KMS-11 (cell line): ENCODE measurements at regions not wholly inside any gene's neighbourhood (a gene's known extent, or its start where the extent isn't known, plus 50 kb on each side); places are given as distances from the start of the nearest gene placed in this dataset.

Source experiments
- H2AFZ ChIP-seq: fragments of 200-600 bp; sonication (generic); 2 replicates; pipeline ENCODE4 v1.6.1; 2016; ENCODE audit warnings: antibody characterized with exemption, mixed run types, low read depth
- H3K27ac ChIP-seq: fragments of 200-600 bp; sonication (generic); 2 replicates; pipeline ENCODE4 v1.6.1; 2016; ENCODE audit warnings: mild to moderate bottlenecking, mixed run types
- H3K27me3 ChIP-seq: fragments of 200-600 bp; sonication (generic); 2 replicates; pipeline ENCODE4 v1.6.1; 2017; ENCODE audit warnings: mild to moderate bottlenecking, low read depth, mixed run types, moderate library complexity; ENCODE audit not compliant: insufficient read depth
- H3K36me3 ChIP-seq: fragments of 200-600 bp; sonication (generic); 2 replicates; pipeline ENCODE4 v1.6.1; 2017; ENCODE audit warnings: mild to moderate bottlenecking, mixed run types; ENCODE audit not compliant: insufficient read depth
- H3K4me1 ChIP-seq: fragments of 200-600 bp; sonication (generic); 2 replicates; pipeline ENCODE4 v1.6.1; 2016; ENCODE audit warnings: mild to moderate bottlenecking, low read depth, mixed run types; ENCODE audit not compliant: poor library complexity, severe bottlenecking
- H3K4me2 ChIP-seq: fragments of 200-600 bp; sonication (generic); 2 replicates; pipeline ENCODE4 v1.7.0; 2016; ENCODE audit warnings: mild to moderate bottlenecking, mixed run types
- H3K4me3 ChIP-seq: fragments of 200-600 bp; sonication (generic); IDR thresholded peaks from 2 replicates; pipeline ENCODE4 v1.6.1; 2017; ENCODE audit warnings: low read depth, low read length, mixed read lengths; ENCODE audit not compliant: insufficient read depth
- H3K79me2 ChIP-seq: fragments of 200-600 bp; sonication (generic); 2 replicates; pipeline ENCODE4 v1.6.1; 2016; ENCODE audit warnings: low read depth, mixed run types; ENCODE audit not compliant: insufficient read depth
- H3K9ac ChIP-seq: fragments of 200-600 bp; sonication (generic); 2 replicates; pipeline ENCODE4 v1.6.1; 2016; ENCODE audit warnings: mild to moderate bottlenecking, mixed run types
- H4K20me1 ChIP-seq: fragments of 200-600 bp; sonication (generic); 2 replicates; pipeline ENCODE4 v1.6.1; 2016; ENCODE audit warnings: mild to moderate bottlenecking, mixed run types; ENCODE audit not compliant: insufficient read depth
- TF ChIP-seq, protein P1 (sequence below): fragments of 200-600 bp; sonication (generic); conservative IDR thresholded peaks from 2 replicates; pipeline ENCODE4 v1.6.1; 2017; ENCODE audit warnings: low read depth, mild to moderate bottlenecking, antibody characterized with exemption, low read length, moderate library complexity, mixed read lengths

GRCh38 chr6:21856844-21857243 lies 263.3 kb downstream of the SOX4 start:
- no peaks in the 10 kb centered on the region for H4K20me1 ChIP-seq
- H3K79me2 ChIP-seq: no peaks in the 10 kb centered on the region
- no peaks in the 10 kb centered on the region for H3K4me1 ChIP-seq
- H2AFZ ChIP-seq: no peak overlapping the region
- TF ChIP-seq, protein P1, sequence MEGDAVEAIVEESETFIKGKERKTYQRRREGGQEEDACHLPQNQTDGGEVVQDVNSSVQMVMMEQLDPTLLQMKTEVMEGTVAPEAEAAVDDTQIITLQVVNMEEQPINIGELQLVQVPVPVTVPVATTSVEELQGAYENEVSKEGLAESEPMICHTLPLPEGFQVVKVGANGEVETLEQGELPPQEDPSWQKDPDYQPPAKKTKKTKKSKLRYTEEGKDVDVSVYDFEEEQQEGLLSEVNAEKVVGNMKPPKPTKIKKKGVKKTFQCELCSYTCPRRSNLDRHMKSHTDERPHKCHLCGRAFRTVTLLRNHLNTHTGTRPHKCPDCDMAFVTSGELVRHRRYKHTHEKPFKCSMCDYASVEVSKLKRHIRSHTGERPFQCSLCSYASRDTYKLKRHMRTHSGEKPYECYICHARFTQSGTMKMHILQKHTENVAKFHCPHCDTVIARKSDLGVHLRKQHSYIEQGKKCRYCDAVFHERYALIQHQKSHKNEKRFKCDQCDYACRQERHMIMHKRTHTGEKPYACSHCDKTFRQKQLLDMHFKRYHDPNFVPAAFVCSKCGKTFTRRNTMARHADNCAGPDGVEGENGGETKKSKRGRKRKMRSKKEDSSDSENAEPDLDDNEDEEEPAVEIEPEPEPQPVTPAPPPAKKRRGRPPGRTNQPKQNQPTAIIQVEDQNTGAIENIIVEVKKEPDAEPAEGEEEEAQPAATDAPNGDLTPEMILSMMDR: no peak
- no peak overlapping the region for H3K9ac ChIP-seq
- no peak overlapping the region for H3K4me2 ChIP-seq
- H3K36me3 ChIP-seq: no peaks in the 10 kb centered on the region
- no peak overlapping the region for H3K27ac ChIP-seq
- H3K27me3 ChIP-seq: no peaks in the 10 kb centered on the region
- H3K4me3 ChIP-seq: no peak overlapping the region

GRCh38 chr6:21858076-21858475 lies 264.5 kb downstream of the SOX4 start:
- no peaks in the 10 kb centered on the region for H3K27me3 ChIP-seq
- H4K20me1 ChIP-seq: no peaks in the 10 kb centered on the region
- no peak overlapping the region for H3K4me3 ChIP-seq
- no peak overlapping the region for H3K9ac ChIP-seq
- TF ChIP-seq, protein P1: no peak
- no peaks in the 10 kb centered on the region for H3K36me3 ChIP-seq
- no peak overlapping the region for H3K27ac ChIP-seq
- no peaks in the 10 kb centered on the region for H3K4me1 ChIP-seq
- H2AFZ ChIP-seq: no peak overlapping the region
- no peaks in the 10 kb centered on the region for H3K79me2 ChIP-seq
- H3K4me2 ChIP-seq: no peak overlapping the region

GRCh38 chr6:21859193-21859735 lies 265.7 kb downstream of the SOX4 start:
- Histone ChIP-seq H3K4me1 (no peaks in the 10 kb centered on the region), H3K27ac (no peak overlapping the region), H3K4me3 (no peak overlapping the region), H3K4me2 (no peak overlapping the region), H2AFZ (no peak overlapping the region), H3K36me3 (no peaks in the 10 kb centered on the region), H3K79me2 (no peaks in the 10 kb centered on the region), H4K20me1 (no peaks in the 10 kb centered on the region), H3K9ac (no peak overlapping the region), H3K27me3 (no peaks in the 10 kb centered on the region)
- TF ChIP-seq, protein P1: no peak

DNA sequence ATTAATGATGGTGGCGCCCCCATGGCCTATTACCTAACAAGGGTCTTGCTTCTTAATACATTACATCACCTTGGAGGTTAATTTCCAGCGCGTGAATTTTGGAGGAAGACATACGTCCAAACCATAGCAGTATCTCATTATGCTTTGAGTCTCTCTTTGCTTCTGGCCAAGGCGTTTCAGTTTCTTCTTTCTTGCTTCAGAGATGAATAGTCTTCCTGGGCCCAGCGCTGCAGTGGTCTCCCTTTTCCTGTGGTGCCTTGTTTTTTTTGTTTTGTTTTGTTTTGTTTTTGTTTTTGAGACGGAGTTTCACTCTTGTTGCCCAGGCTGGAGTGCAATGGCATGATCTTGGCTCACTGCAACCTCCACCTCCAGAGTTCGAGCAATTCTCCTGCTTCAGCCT lies 268.4 kb downstream of the SOX4 start:
- Histone ChIP-seq H2AFZ (no peak overlapping the region), H3K27me3 (no peaks in the 10 kb centered on the region), H3K9ac (no peak overlapping the region), H3K36me3 (no peaks in the 10 kb centered on the region), H3K4me2 (no peak overlapping the region), H3K4me1 (no peaks in the 10 kb centered on the region), H3K4me3 (no peak overlapping the region), H3K27ac (no peak overlapping the region), H4K20me1 (no peaks in the 10 kb centered on the region), H3K79me2 (no peaks in the 10 kb centered on the region)
- TF ChIP-seq, protein P1: no peak

GRCh38 chr6:21864206-21864605 lies 270.7 kb downstream of the SOX4 start:
- Histone ChIP-seq H3K4me1 (no peaks in the 10 kb centered on the region), H3K27me3 (no peaks in the 10 kb centered on the region)

More at GRCh38 chr6:21864206-21864605, 270.7 kb downstream of the SOX4 start:
- TF ChIP-seq, protein P1: no peak
- H2AFZ ChIP-seq: no peak overlapping the region
- H4K20me1 ChIP-seq: no peaks in the 10 kb centered on the region
- no peaks in the 10 kb centered on the region for H3K79me2 ChIP-seq
- H3K4me2 ChIP-seq: no peak overlapping the region
- H3K9ac ChIP-seq: no peak overlapping the region
- H3K4me3 ChIP-seq: no peak overlapping the region
- no peaks in the 10 kb centered on the region for H3K36me3 ChIP-seq
- no peak overlapping the region for H3K27ac ChIP-seq
